HepG2 (cell line): ENCODE measurements at regions not wholly inside any gene's neighbourhood (a gene's known extent, or its start where the extent isn't known, plus 50 kb on each side); places are given as distances from the start of the nearest gene placed in this dataset.

Experiments used
- ATAC-seq: fragments of 200-7000 bp; cut with Tn5 transposase; 3 replicates; pipeline ENCODE4 v1.9.1; 2020; ENCODE audit warnings: mild to moderate bottlenecking, moderate library complexity
- BruUV-seq: library from RNA; stranded (reverse); fragments of 400-500 nt; replicated peaks from 2 replicates; lab custom pipeline; 2021; lab: Mats Ljungman, UMichigan
- CTCF ChIA-PET: fragments of 300-600 bp; formaldehyde crosslinking; extraction: SDS; loops from one replicate; lab custom pipeline; 2021; ENCODE audit warnings: low total read pairs, inconsistent platforms, low intra/inter-chr PET ratio; lab: Yijun Ruan, JAX
- POLR2A ChIA-PET: fragments of 350-600 bp; sonication (Branson Sonifier 250); formaldehyde crosslinking; loops from one replicate; lab custom pipeline; 2020; ENCODE audit warnings: antibody characterized with exemption, inconsistent platforms; lab: Yijun Ruan, JAX
- DNase-seq: peaks from one replicate; pipeline ENCODE4 v3.0.0-alpha.2; 2015; ENCODE audit warnings: low spot score
- FAIRE-seq: peaks from 3 replicates; lab custom pipeline; 2011; peaks lifted over from hg19 to GRCh38; lab: Jason Lieb, UNC
- H2AFZ ChIP-seq: one replicate; pipeline ENCODE4 v1.6.1; 2011; ENCODE audit warnings: low read length, inconsistent platforms
- H3K27ac ChIP-seq: fragments of 300-600 bp; 3 replicates; pipeline ENCODE4 v1.8.0; 2011; ENCODE audit warnings: mixed run types, mild to moderate bottlenecking, mixed read lengths, low read length, inconsistent platforms; ENCODE audit not compliant: insufficient read depth; ENCODE audit errors: extremely low read length
- H3K27me3 ChIP-seq, 2 experiments: fragments of 200-600 bp in 1 of 2; 2 replicates in 1 of 2; 3 replicates in 1 of 2; pipeline versions ENCODE4 v1.6.0 to v1.8.0; 2011; ENCODE audit warnings: low read length in 2 of 2, mild to moderate bottlenecking in 2 of 2, moderate library complexity in 2 of 2, inconsistent platforms in 1 of 2; ENCODE audit not compliant: insufficient read depth in 2 of 2, control insufficient read depth in 1 of 2
- H3K36me3 ChIP-seq, 2 experiments: fragments of 200-600 bp in 1 of 2; replicated peaks in 1 of 2; 2 replicates in 1 of 2; 3 replicates in 1 of 2; pipeline versions ENCODE4 v1.5.1 to v1.8.0; 2011; ENCODE audit warnings: low read length in 2 of 2, inconsistent platforms in 1 of 2; ENCODE audit not compliant: insufficient read depth in 2 of 2, control insufficient read depth in 1 of 2
- H3K4me1 ChIP-seq: 2 replicates; pipeline ENCODE4 v1.5.1; 2012; ENCODE audit warnings: low read length, inconsistent platforms; ENCODE audit not compliant: insufficient read depth
- H3K4me2 ChIP-seq: 2 replicates; pipeline ENCODE4 v1.6.0; 2011; ENCODE audit warnings: low read depth, low read length, inconsistent platforms
- H3K4me3 ChIP-seq, 3 experiments: fragments of 200-600 bp in 1 of 3; sonication (generic), shearing (Covaris generic) in 1 of 3; replicated peaks in 1 of 3; 2 replicates each; pipeline ENCODE4 v1.5.1; 2011 to 2016; ENCODE audit warnings: low read length in 3 of 3, inconsistent platforms in 2 of 3, low read depth in 2 of 3, mild to moderate bottlenecking in 2 of 3, control low read depth in 1 of 3, mixed read lengths in 1 of 3; ENCODE audit not compliant: insufficient read depth in 1 of 3
- H3K79me2 ChIP-seq: one replicate; pipeline ENCODE4 v1.6.1; 2011; ENCODE audit warnings: low read length, inconsistent platforms; ENCODE audit not compliant: insufficient read depth
- H3K9ac ChIP-seq: 2 replicates; pipeline ENCODE4 v1.6.0; 2011; ENCODE audit warnings: mild to moderate bottlenecking, low read depth, low read length, inconsistent platforms; ENCODE audit not compliant: insufficient read depth
- H3K9me3 ChIP-seq: 2 replicates; pipeline ENCODE4 v1.5.1; 2012; ENCODE audit warnings: mild to moderate bottlenecking, low read length
- H4K20me1 ChIP-seq: 2 replicates; pipeline ENCODE4 v1.6.0; 2011; ENCODE audit warnings: inconsistent platforms, mild to moderate bottlenecking, low read length, moderate library complexity; ENCODE audit not compliant: insufficient read depth
- CCDC6 ChIP-seq: sonication (generic); formaldehyde crosslinking; IDR thresholded peaks from 2 replicates; pipeline ENCODE4 v1.8.1; 2022; ENCODE audit warnings: mild to moderate bottlenecking, missing genetic modification reagents, moderate library complexity
- ELF4 ChIP-seq: sonication (generic); formaldehyde crosslinking; IDR thresholded peaks from 2 replicates; pipeline ENCODE4 v1.5.0; 2020; ENCODE audit warnings: missing genetic modification reagents, mild to moderate bottlenecking, moderate library complexity, borderline replicate concordance
- MAZ ChIP-seq, 2 experiments: sonication (generic) in 1 of 2; formaldehyde crosslinking in 1 of 2; IDR thresholded peaks; 2 replicates each; pipeline versions ENCODE4 v1.5.0 to v1.6.1; 2012 to 2020; ENCODE audit warnings: low read depth in 2 of 2, mild to moderate bottlenecking in 2 of 2, borderline replicate concordance in 1 of 2, improper control_type of control experiment in 1 of 2, low read length in 1 of 2, missing genetic modification reagents in 1 of 2, moderate library complexity in 1 of 2
- TMF1 ChIP-seq: sonication (generic); formaldehyde crosslinking; IDR thresholded peaks from 2 replicates; pipeline ENCODE4 v1.8.1; 2022; ENCODE audit warnings: low read depth, missing genetic modification reagents
- U2AF2 ChIP-seq: fragments of 200-400 bp; formaldehyde crosslinking; IDR thresholded peaks from 2 replicates; pipeline ENCODE4 v1.6.1; 2017; ENCODE audit warnings: low read depth, mild to moderate bottlenecking, low read length
- ZMYM2 ChIP-seq: sonication (generic); formaldehyde crosslinking; IDR thresholded peaks from 2 replicates; pipeline ENCODE4 v1.8.0; 2022; ENCODE audit warnings: mild to moderate bottlenecking, missing genetic modification reagents
- ZMYM4 ChIP-seq: sonication (generic); formaldehyde crosslinking; IDR thresholded peaks from 2 replicates; pipeline ENCODE4 v1.8.1; 2023; ENCODE audit warnings: mild to moderate bottlenecking, missing genetic modification reagents
- ZNF558 ChIP-seq: sonication (generic); formaldehyde crosslinking; IDR thresholded peaks from 2 replicates; pipeline ENCODE4 v1.9.0; 2022; ENCODE audit warnings: mild to moderate bottlenecking, missing genetic modification reagents, borderline replicate concordance
- WGBS: methylation state at CpG from one replicate; pipeline ENCODE4 v1.1.6; 2017; ENCODE audit warnings: low lambda C conversion rate; 5-methylcytosine and 5-hydroxymethylcytosine counted together
- in situ Hi-C: cut with HindIII; loops from 2 replicates; pipeline ENCODE4 v1.10.0; 2017; ENCODE audit warnings: low pct_unique_long_range_greater_than_20kb; ENCODE audit not compliant: extremely low pct_ligation_motif_present
- intact Hi-C: fragments of 100-400 bp; cut with micrococcal nuclease; formaldehyde crosslinking; loops from one replicate; pipeline ENCODE4 v1.10.0; 2022; ENCODE audit not compliant: unreplicated experiment
- TF ChIP-seq, protein P1 (sequence below): sonication (generic); formaldehyde crosslinking; IDR thresholded peaks from 2 replicates; pipeline ENCODE4 v1.5.1; 2020; ENCODE audit warnings: mild to moderate bottlenecking, missing genetic modification reagents
- TF ChIP-seq, protein P2 (sequence below): IDR thresholded peaks from 2 replicates; pipeline ENCODE4 v1.6.1; 2016; ENCODE audit warnings: control low read depth

DNA sequence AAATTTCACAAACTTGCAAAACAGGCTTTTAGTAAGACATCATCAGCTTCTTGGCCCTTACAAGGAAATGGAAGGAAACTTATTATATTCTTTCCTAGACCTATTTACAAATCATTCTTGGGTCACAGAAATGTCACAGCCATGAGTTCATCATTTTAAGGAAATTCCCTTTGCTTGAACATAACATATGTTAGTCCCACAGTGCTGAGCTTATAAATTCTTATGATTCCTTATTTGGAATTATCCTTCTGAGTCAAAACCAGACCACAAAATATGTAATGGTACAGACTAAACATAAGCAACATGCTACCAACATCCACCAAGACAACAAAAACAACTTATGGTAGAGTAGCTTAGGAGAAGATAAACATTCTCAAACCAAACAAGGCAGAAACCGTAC is 236.9 kb upstream of the CTSO start (continued):
- TF ChIP-seq, protein P1, sequence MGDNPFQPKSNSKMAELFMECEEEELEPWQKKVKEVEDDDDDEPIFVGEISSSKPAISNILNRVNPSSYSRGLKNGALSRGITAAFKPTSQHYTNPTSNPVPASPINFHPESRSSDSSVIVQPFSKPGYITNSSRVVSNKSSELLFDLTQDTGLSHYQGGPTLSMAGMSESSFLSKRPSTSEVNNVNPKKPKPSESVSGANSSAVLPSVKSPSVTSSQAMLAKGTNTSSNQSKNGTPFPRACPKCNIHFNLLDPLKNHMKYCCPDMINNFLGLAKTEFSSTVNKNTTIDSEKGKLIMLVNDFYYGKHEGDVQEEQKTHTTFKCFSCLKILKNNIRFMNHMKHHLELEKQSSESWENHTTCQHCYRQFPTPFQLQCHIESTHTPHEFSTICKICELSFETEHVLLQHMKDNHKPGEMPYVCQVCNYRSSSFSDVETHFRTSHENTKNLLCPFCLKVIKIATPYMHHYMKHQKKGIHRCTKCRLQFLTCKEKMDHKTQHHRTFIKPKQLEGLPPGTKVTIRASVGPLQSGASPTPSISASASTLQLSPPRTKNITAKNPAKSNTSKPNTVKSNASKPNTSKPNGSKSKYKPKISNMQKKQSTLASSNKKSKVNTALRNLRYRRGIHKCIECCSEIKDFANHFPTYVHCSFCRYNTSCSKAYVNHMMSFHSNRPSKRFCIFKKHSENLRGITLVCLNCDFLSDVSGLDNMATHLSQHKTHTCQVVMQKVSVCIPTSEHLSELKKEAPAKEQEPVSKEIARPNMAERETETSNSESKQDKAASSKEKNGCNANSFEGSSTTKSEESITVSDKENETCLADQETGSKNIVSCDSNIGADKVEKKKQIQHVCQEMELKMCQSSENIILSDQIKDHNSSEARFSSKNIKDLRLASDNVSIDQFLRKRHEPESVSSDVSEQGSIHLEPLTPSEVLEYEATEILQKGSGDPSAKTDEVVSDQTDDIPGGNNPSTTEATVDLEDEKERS (CRISPR knock-in tag), result no peak
- TF ChIP-seq MAZ (IDR thresholded peaks at IDR 0.05; ENCODE audit: borderline replicate concordance, low read depth, low read length) (no peak), MAZ (CRISPR knock-in tag; IDR thresholded peaks at IDR 0.05; ENCODE audit: low read depth) (no peak)

DNA sequence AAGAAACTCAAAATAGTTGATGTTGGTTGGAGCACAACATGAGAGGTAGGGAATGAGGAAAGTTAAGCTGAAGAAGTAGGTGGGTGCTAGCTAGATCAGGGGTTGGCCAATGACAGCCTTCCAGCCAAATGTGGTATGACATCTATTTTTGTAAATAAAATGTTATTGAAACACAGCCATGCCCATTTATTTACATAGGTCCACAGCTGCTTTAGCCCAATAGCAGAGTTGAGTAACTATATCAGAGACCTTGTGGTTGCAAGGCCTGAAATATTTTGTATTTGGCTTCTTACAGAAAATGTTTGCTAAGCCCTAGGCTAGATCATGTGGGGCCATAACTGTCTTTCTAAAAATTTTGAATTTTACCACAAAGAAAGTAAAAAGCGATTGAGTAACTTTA is 234.9 kb upstream of the CTSO start:
- H3K27me3 ChIP-seq, result no peaks in the 10 kb centered on the region
- H2AFZ ChIP-seq, result no peak overlapping the region
- TF ChIP-seq TMF1 (CRISPR knock-in tag) (no peak), ZMYM4 (CRISPR knock-in tag) (no peak), CCDC6 (CRISPR knock-in tag) (no peak), ZNF558 (CRISPR knock-in tag) (no peak), ZMYM2 (CRISPR knock-in tag) (no peak), ELF4 (CRISPR knock-in tag) (no peak), U2AF2 (no peak)
- TF ChIP-seq, protein P2, sequence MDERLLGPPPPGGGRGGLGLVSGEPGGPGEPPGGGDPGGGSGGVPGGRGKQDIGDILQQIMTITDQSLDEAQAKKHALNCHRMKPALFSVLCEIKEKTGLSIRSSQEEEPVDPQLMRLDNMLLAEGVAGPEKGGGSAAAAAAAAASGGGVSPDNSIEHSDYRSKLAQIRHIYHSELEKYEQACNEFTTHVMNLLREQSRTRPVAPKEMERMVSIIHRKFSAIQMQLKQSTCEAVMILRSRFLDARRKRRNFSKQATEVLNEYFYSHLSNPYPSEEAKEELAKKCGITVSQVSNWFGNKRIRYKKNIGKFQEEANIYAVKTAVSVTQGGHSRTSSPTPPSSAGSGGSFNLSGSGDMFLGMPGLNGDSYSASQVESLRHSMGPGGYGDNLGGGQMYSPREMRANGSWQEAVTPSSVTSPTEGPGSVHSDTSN (CRISPR knock-in tag), result no peak
- no peaks in the 10 kb centered on the region for H3K36me3 ChIP-seq
- DNase-seq (no peak), FAIRE-seq (no peak), ATAC-seq (no peak)
- H3K4me1 ChIP-seq, result peaks cover 26% of the 10 kb centered on the region
- no peaks in the 10 kb centered on the region for H3K9me3 ChIP-seq
- no peak overlapping the region for H3K9ac ChIP-seq
- no peaks in the 10 kb centered on the region for H3K79me2 ChIP-seq
- no peak overlapping the region for H3K27ac ChIP-seq
- BruUV-seq, result no TSS peak
- H3K4me2 ChIP-seq, result no peak overlapping the region
- WGBS, result 37% methylated on average over 1 of the region's 1 CpG
- intact Hi-C loops, result no loop called here
- in situ Hi-C loops, result no loop called here
- CTCF ChIA-PET, result no interaction called here
- POLR2A ChIA-PET, result no interaction called here
- H3K4me3 ChIP-seq, result no peak overlapping the region
- H4K20me1 ChIP-seq, result no peaks in the 10 kb centered on the region
